SU-DHL-6 (cell line): ENCODE measurements at regions not wholly inside any gene's neighbourhood (a gene's known extent, or its start where the extent isn't known, plus 50 kb on each side); places are given as distances from the start of the nearest gene placed in this dataset.

ENCODE experiments used
- CTCF ChIP-seq: fragments of 200-600 bp; sonication (generic); IDR thresholded peaks from one replicate; pipeline ENCODE4 v1.5.1; 2017; ENCODE audit warnings: antibody characterized with exemption, mild to moderate bottlenecking, low read length, moderate library complexity; ENCODE audit not compliant: insufficient read depth, poor library complexity, severe bottlenecking
- EZH2phosphoT487 ChIP-seq: fragments of 200-600 bp; sonication (generic), shearing (Covaris generic); conservative IDR thresholded peaks from 2 replicates; pipeline ENCODE4 v1.6.1; 2018; ENCODE audit warnings: mild to moderate bottlenecking, antibody characterized with exemption, low read length, moderate library complexity, mixed read lengths

GRCh38 chr10:21087476-21087875 lies 190.4 kb upstream of the NEBL start:
- TF ChIP-seq CTCF (no peak), EZH2phosphoT487 (no peak)
